ENCODE measurements at regions not wholly inside any gene's neighbourhood (a gene's known extent, or its start where the extent isn't known, plus 50 kb on each side); places are given as distances from the start of the nearest gene placed in this dataset.

- TF ChIP-seq CTCF (IDR thresholded peaks at IDR 0.05) (peak; percentile 32), EZH2 (IDR thresholded peaks at IDR 0.05; ENCODE audit: borderline replicate concordance, insufficient read depth, low read depth, low read length, poor library complexity, severe bottlenecking) (no peak)
These were observed 78.3 kb upstream of the CTNNBL1 start for GRCh38 chr20:37615340-37616109.

All from B cell (primary cell).